Neural crest cell (in vitro differentiated cells): ENCODE measurements at regions not wholly inside any gene's neighbourhood (a gene's known extent, or its start where the extent isn't known, plus 50 kb on each side); places are given as distances from the start of the nearest gene placed in this dataset.

ENCODE experiments used
- DNase-seq: peaks from one replicate; pipeline ENCODE4 v3.0.0; 2021; ENCODE audit warnings: low read depth, mixed read lengths, low spot score
- H3K27ac Mint-ChIP-seq: one replicate; pipeline ENCODE4 v1.8.0; 2021; ENCODE audit warnings: mild to moderate bottlenecking, mixed read lengths; ENCODE audit not compliant: unreplicated experiment
- H3K27me3 Mint-ChIP-seq: 2 replicates; pipeline ENCODE4 v1.8.0; 2021; ENCODE audit warnings: low read depth, mild to moderate bottlenecking, mixed read lengths
- H3K36me3 Mint-ChIP-seq: 2 replicates; pipeline ENCODE4 v1.8.0; 2021; ENCODE audit warnings: low read depth, mild to moderate bottlenecking, mixed read lengths
- H3K4me1 Mint-ChIP-seq: 2 replicates; pipeline ENCODE4 v1.8.0; 2021; ENCODE audit warnings: mixed read lengths
- H3K4me3 Mint-ChIP-seq: one replicate; pipeline ENCODE4 v1.8.0; 2021; ENCODE audit warnings: mild to moderate bottlenecking, mixed read lengths
- H3K9me3 Mint-ChIP-seq: 2 replicates; pipeline ENCODE4 v1.8.0; 2021; ENCODE audit warnings: mixed read lengths
- CTCF ChIP-seq: fragments of 200-600 bp; sonication (generic); conservative IDR thresholded peaks from 2 replicates; pipeline ENCODE4 v1.5.0; 2021; ENCODE audit warnings: antibody characterized with exemption, mild to moderate bottlenecking

- DNase-seq, result peak; percentile 12
- no peak overlapping the region for H3K4me3 Mint-ChIP-seq
Measured at GRCh38 chr2:129189617-129190319, 789.7 kb upstream of the RAB6C start.

GRCh38 chr2:129190494-129190893, 789.0 kb upstream of the RAB6C start:
- Mint-ChIP-seq H3K4me1 (peaks cover 37% of the 10 kb centered on the region), H3K27me3 (no peaks in the 10 kb centered on the region), H3K4me3 (no peak overlapping the region), H3K9me3 (no peaks in the 10 kb centered on the region), H3K27ac (peak overlapping the region; percentile 32), H3K36me3 (no peaks in the 10 kb centered on the region)
- no peak for DNase-seq
- no peak for TF ChIP-seq CTCF

More at GRCh38 chr2:129189617-129190319, 789.7 kb upstream of the RAB6C start:
- peaks cover 37% of the 10 kb centered on the region for H3K4me1 Mint-ChIP-seq
- no peak overlapping the region for H3K27ac Mint-ChIP-seq
- no peaks in the 10 kb centered on the region for H3K9me3 Mint-ChIP-seq
- H3K27me3 Mint-ChIP-seq, result no peaks in the 10 kb centered on the region
- no peak for TF ChIP-seq CTCF
- no peaks in the 10 kb centered on the region for H3K36me3 Mint-ChIP-seq

- Mint-ChIP-seq H3K9me3 (no peaks in the 10 kb centered on the region), H3K4me1 (peaks cover 35% of the 10 kb centered on the region)
Measured at GRCh38 chr2:129191530-129191929, 787.9 kb upstream of the RAB6C start.

GRCh38 chr2:129192117-129192516, 787.3 kb upstream of the RAB6C start:
- no peak overlapping the region for H3K27ac Mint-ChIP-seq
- peaks cover 29% of the 10 kb centered on the region for H3K4me1 Mint-ChIP-seq
- DNase-seq, result no peak

More at GRCh38 chr2:129191530-129191929, 787.9 kb upstream of the RAB6C start:
- no peak for TF ChIP-seq CTCF
- H3K4me3 Mint-ChIP-seq, result no peak overlapping the region
- H3K36me3 Mint-ChIP-seq, result no peaks in the 10 kb centered on the region
- no peak for DNase-seq
- no peak overlapping the region for H3K27ac Mint-ChIP-seq
- H3K27me3 Mint-ChIP-seq, result no peaks in the 10 kb centered on the region

GRCh38 chr2:129192841-129193253, 786.6 kb upstream of the RAB6C start:
- Mint-ChIP-seq H3K4me3 (no peak overlapping the region), H3K27me3 (no peaks in the 10 kb centered on the region), H3K4me1 (peaks cover 24% of the 10 kb centered on the region), H3K27ac (no peak overlapping the region), H3K9me3 (no peaks in the 10 kb centered on the region), H3K36me3 (no peaks in the 10 kb centered on the region)
- DNase-seq, result no peak
- no peak for TF ChIP-seq CTCF

More at GRCh38 chr2:129192117-129192516, 787.3 kb upstream of the RAB6C start:
- H3K36me3 Mint-ChIP-seq, result no peaks in the 10 kb centered on the region
- no peak for TF ChIP-seq CTCF
- H3K9me3 Mint-ChIP-seq, result no peaks in the 10 kb centered on the region
- no peaks in the 10 kb centered on the region for H3K27me3 Mint-ChIP-seq
- H3K4me3 Mint-ChIP-seq, result no peak overlapping the region
